H1 (cell line): ENCODE measurements at regions not wholly inside any gene's neighbourhood (a gene's known extent, or its start where the extent isn't known, plus 50 kb on each side); places are given as distances from the start of the nearest gene placed in this dataset.

Experiments used
- CTCF ChIA-PET: fragments of 300-600 bp; sonication (Branson Sonifier 250); formaldehyde crosslinking; loops from one replicate; lab custom pipeline; 2021; ENCODE audit not compliant: partially characterized antibody; lab: Charles Lee
- POLR2A ChIA-PET: fragments of 300-600 bp; sonication (Branson Sonifier 250); formaldehyde crosslinking; loops from one replicate; lab custom pipeline; 2021; ENCODE audit warnings: inconsistent platforms; ENCODE audit not compliant: partially characterized antibody; lab: Charles Lee
- DNase-seq, 2 experiments: peaks; one replicate each; pipeline versions ENCODE4 v3.0.0 to v3.0.0-alpha.2; 2010 to 2022; ENCODE audit warnings: low spot score in 2 of 2, low read depth in 1 of 2, mixed read lengths in 1 of 2
- FAIRE-seq: peaks from 2 replicates; lab custom pipeline; 2011; peaks lifted over from hg19 to GRCh38; lab: Jason Lieb, UNC
- H2AFZ ChIP-seq: 2 replicates; pipeline ENCODE4 v1.8.1; 2012; ENCODE audit warnings: low read length, inconsistent platforms
- H2AK5ac ChIP-seq: 2 replicates; pipeline ENCODE4 v1.6.1; 2013; ENCODE audit warnings: low read depth, low read length
- H2BK120ac ChIP-seq: replicated peaks from 2 replicates; pipeline ENCODE3; 2013; ENCODE audit warnings: low read depth, low read length, inconsistent platforms
- H2BK12ac ChIP-seq: 2 replicates; pipeline ENCODE4 v1.6.1; 2013; ENCODE audit warnings: low read depth, low read length
- H2BK15ac ChIP-seq: 2 replicates; pipeline ENCODE4 v1.6.1; 2013; ENCODE audit warnings: low read length
- H2BK20ac ChIP-seq: 2 replicates; pipeline ENCODE4 v1.6.1; 2013; ENCODE audit warnings: low read length
- H2BK5ac ChIP-seq: 2 replicates; pipeline ENCODE4 v1.6.1; 2013; ENCODE audit warnings: low read depth, low read length
- H3K14ac ChIP-seq: 2 replicates; pipeline ENCODE4 v1.6.1; 2013; ENCODE audit warnings: inconsistent platforms; ENCODE audit not compliant: insufficient read length
- H3K18ac ChIP-seq: 2 replicates; pipeline ENCODE4 v1.6.1; 2013; ENCODE audit warnings: low read length; ENCODE audit errors: extremely low read depth
- H3K23ac ChIP-seq: 2 replicates; pipeline ENCODE4 v1.6.1; 2013; ENCODE audit warnings: inconsistent platforms; ENCODE audit not compliant: insufficient read length
- H3K23me2 ChIP-seq: 2 replicates; pipeline ENCODE4 v1.6.1; 2013; ENCODE audit warnings: low read depth, low read length
- H3K27ac ChIP-seq: 2 replicates; pipeline ENCODE4 v1.6.1; 2011; ENCODE audit warnings: low read depth, low read length, inconsistent platforms
- H3K27me3 ChIP-seq, 4 experiments: replicated peaks in 1 of 4; 1 replicate in 1 of 4; 2 replicates in 3 of 4; pipeline versions ENCODE4 v1.6.1 to v1.8.1; 2011 to 2013; ENCODE audit warnings: low read length in 3 of 4, mild to moderate bottlenecking in 3 of 4, inconsistent platforms in 2 of 4, mixed read lengths in 2 of 4, moderate library complexity in 1 of 4; ENCODE audit not compliant: control insufficient read depth in 3 of 4, insufficient read depth in 3 of 4; ENCODE audit errors: extremely low read depth in 1 of 4
- H3K36me3 ChIP-seq, 4 experiments: 2 replicates each; pipeline versions ENCODE4 v1.6.1 to v1.8.1; 2011 to 2013; ENCODE audit warnings: mild to moderate bottlenecking in 4 of 4, low read length in 3 of 4, moderate library complexity in 2 of 4, control low read depth in 1 of 4, inconsistent platforms in 1 of 4; ENCODE audit not compliant: insufficient read depth in 4 of 4, control insufficient read depth in 2 of 4
- H3K4ac ChIP-seq: replicated peaks from 2 replicates; pipeline ENCODE3; 2013; ENCODE audit warnings: low read length, low read depth, mixed read lengths, inconsistent platforms; ENCODE audit not compliant: insufficient read length
- H3K4me1 ChIP-seq, 4 experiments: replicated peaks in 1 of 4; 1 replicate in 1 of 4; 2 replicates in 3 of 4; pipeline versions ENCODE4 v1.6.1 to v1.8.1; 2011 to 2013; ENCODE audit warnings: low read length in 3 of 4, inconsistent platforms in 2 of 4, mixed read lengths in 1 of 4; ENCODE audit not compliant: insufficient read depth in 4 of 4, control insufficient read depth in 3 of 4
- H3K4me2 ChIP-seq, 2 experiments: 2 replicates each; pipeline versions ENCODE4 v1.6.1 to v1.8.1; 2011 to 2013; ENCODE audit warnings: low read depth in 2 of 2, low read length in 2 of 2, control low read depth in 1 of 2, inconsistent platforms in 1 of 2, mild to moderate bottlenecking in 1 of 2; ENCODE audit not compliant: insufficient read depth in 1 of 2
- H3K4me3 ChIP-seq, 4 experiments: fragments of 200-600, 300-600 bp in 1 of 4; sonication (generic), shearing (Covaris generic), sonication (Bioruptor Twin) in 1 of 4; 2 replicates each; pipeline versions ENCODE4 v1.5.1 to v1.8.1; 2011 to 2016; ENCODE audit warnings: low read length in 4 of 4, low read depth in 3 of 4, control low read depth in 2 of 4, inconsistent platforms in 2 of 4, mild to moderate bottlenecking in 2 of 4, mixed read lengths in 1 of 4, moderate library complexity in 1 of 4; ENCODE audit not compliant: insufficient read depth in 2 of 4; ENCODE audit errors: extremely low read depth in 1 of 4
- H3K56ac ChIP-seq: replicated peaks from 2 replicates; pipeline ENCODE3; 2013; ENCODE audit warnings: low read depth, mild to moderate bottlenecking, mixed read lengths, low read length, inconsistent platforms; ENCODE audit not compliant: insufficient read length
- H3K79me1 ChIP-seq: 2 replicates; pipeline ENCODE4 v1.6.1; 2013; ENCODE audit warnings: low read depth, low read length, control low read depth
- H3K79me2 ChIP-seq, 2 experiments: 2 replicates each; pipeline versions ENCODE4 v1.6.1 to v1.8.1; 2012 to 2013; ENCODE audit warnings: low read length in 2 of 2, mild to moderate bottlenecking in 2 of 2, inconsistent platforms in 1 of 2; ENCODE audit not compliant: insufficient read depth in 2 of 2, control insufficient read depth in 1 of 2
- H3K9ac ChIP-seq, 4 experiments: replicated peaks in 1 of 4; 1 replicate in 1 of 4; 2 replicates in 3 of 4; pipeline versions ENCODE4 v1.6.1 to v1.8.1; 2011 to 2013; ENCODE audit warnings: low read depth in 3 of 4, low read length in 3 of 4, control low read depth in 2 of 4, mild to moderate bottlenecking in 2 of 4, moderate library complexity in 2 of 4, inconsistent platforms in 1 of 4; ENCODE audit errors: extremely low read depth in 1 of 4
- H3K9me3 ChIP-seq, 2 experiments: 2 replicates each; pipeline versions ENCODE4 v1.6.1 to v1.8.1; 2012 to 2013; ENCODE audit warnings: mild to moderate bottlenecking in 2 of 2, moderate library complexity in 2 of 2, control low read depth in 1 of 2, inconsistent platforms in 1 of 2, low read depth in 1 of 2, low read length in 1 of 2, mixed read lengths in 1 of 2; ENCODE audit not compliant: insufficient read depth in 2 of 2
- H4K20me1 ChIP-seq, 2 experiments: replicated peaks in 1 of 2; 2 replicates each; pipeline versions ENCODE3 to v1.8.1; 2011 to 2013; ENCODE audit warnings: inconsistent platforms in 2 of 2, low read length in 2 of 2, mild to moderate bottlenecking in 1 of 2; ENCODE audit not compliant: insufficient read depth in 2 of 2, control insufficient read depth in 1 of 2
- H4K5ac ChIP-seq: 2 replicates; pipeline ENCODE4 v1.6.1; 2013; ENCODE audit warnings: low read length, low read depth, mixed read lengths, inconsistent platforms; ENCODE audit not compliant: insufficient read length
- H4K8ac ChIP-seq: 2 replicates; pipeline ENCODE4 v1.8.0; 2013; ENCODE audit warnings: mild to moderate bottlenecking, moderate library complexity, low read length, inconsistent platforms; ENCODE audit not compliant: insufficient read depth; ENCODE audit errors: extremely low read depth
- H4K91ac ChIP-seq: replicated peaks from 2 replicates; pipeline ENCODE3; 2013; ENCODE audit warnings: low read length, mixed read lengths, inconsistent platforms; ENCODE audit not compliant: insufficient read length
- BCL11A ChIP-seq, 2 experiments: IDR thresholded peaks; one replicate each; pipeline ENCODE4 v1.6.1; 2011; ENCODE audit warnings: low read depth in 2 of 2, low read length in 2 of 2, mild to moderate bottlenecking in 2 of 2
- CREB1 ChIP-seq: IDR thresholded peaks from 2 replicates; pipeline ENCODE4 v1.6.1; 2012; ENCODE audit warnings: inconsistent platforms
- CTBP2 ChIP-seq: IDR thresholded peaks from 2 replicates; pipeline ENCODE4 v1.7.0; 2011; ENCODE audit warnings: borderline replicate concordance, mild to moderate bottlenecking, moderate library complexity, mixed read lengths, low read length; ENCODE audit not compliant: insufficient read depth, insufficient read length
- EP300 ChIP-seq, 2 experiments: IDR thresholded peaks; 1 replicate in 1 of 2; 2 replicates in 1 of 2; pipeline ENCODE4 v1.6.1; 2011 to 2012; ENCODE audit warnings: low read depth in 2 of 2, low read length in 2 of 2, mild to moderate bottlenecking in 2 of 2, borderline replicate concordance in 1 of 2, inconsistent platforms in 1 of 2, moderate library complexity in 1 of 2
- GTF2F1 ChIP-seq: IDR thresholded peaks from 2 replicates; pipeline ENCODE4 v1.6.1; 2012; ENCODE audit warnings: low read depth, low read length, improper control_type of control experiment, borderline replicate concordance
- JUN ChIP-seq: IDR thresholded peaks from 2 replicates; pipeline ENCODE4 v1.6.1; 2011; ENCODE audit warnings: low read depth, mild to moderate bottlenecking, improper control_type of control experiment, low read length
- MAX ChIP-seq: IDR thresholded peaks from 2 replicates; pipeline ENCODE4 v1.6.1; 2012; ENCODE audit warnings: inconsistent platforms
- POU5F1 ChIP-seq: IDR thresholded peaks from 2 replicates; pipeline ENCODE4 v1.6.1; 2011; ENCODE audit warnings: low read depth, mild to moderate bottlenecking, low read length, moderate library complexity
- RXRA ChIP-seq: IDR thresholded peaks from 2 replicates; pipeline ENCODE4 v1.6.1; 2011; ENCODE audit warnings: low read depth, mild to moderate bottlenecking, low read length, moderate library complexity; ENCODE audit not compliant: insufficient read depth
- WGBS, 2 experiments: shearing (Covaris generic) in 1 of 2; methylation state at CpG; one replicate each; pipeline versions ENCODE4 v1.1.6 to v1.1.7; 2013 to 2015; ENCODE audit warnings: low lambda C conversion rate in 2 of 2, mixed read lengths in 2 of 2, inconsistent platforms in 1 of 2, low coverage in 1 of 2, missing lambda C conversion rate in 1 of 2; ENCODE audit not compliant: insufficient replicate concordance in 2 of 2, insufficient coverage in 1 of 2, insufficient read length in 1 of 2; ENCODE audit errors: extremely low coverage in 1 of 2, missing lambda C conversion rate in 1 of 2; 5-methylcytosine and 5-hydroxymethylcytosine counted together

DNA sequence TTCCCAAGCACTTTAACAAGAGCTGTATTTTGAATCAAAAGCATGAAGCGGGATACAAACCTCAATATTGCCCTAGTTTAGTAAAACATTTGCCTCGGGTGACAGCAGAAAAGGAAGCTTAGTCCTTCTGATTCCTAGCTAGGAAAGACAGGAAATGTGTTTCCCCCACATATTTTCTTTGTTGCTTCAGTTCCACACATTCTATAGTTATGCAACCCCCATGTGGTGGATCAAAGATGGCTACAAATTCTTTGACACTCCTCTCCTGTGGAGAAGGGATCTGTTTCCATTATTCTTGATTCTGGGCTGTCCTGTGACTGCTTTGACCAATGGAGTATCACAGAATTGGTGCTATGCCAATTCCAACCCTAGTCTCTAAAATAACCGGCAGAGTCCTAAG is 89.1 kb upstream of the SLC30A5 start:
- H2AFZ ChIP-seq, result no peak overlapping the region; the same call in 1 of the 2 replicates
- FAIRE-seq, result no peak

More for the DNA sequence above, 89.1 kb upstream of the SLC30A5 start:
- Histone ChIP-seq H2BK5ac (no peak overlapping the region), H3K4ac (no peak overlapping the region), H4K91ac (no peak overlapping the region), H3K4me1 (no peaks in the 10 kb centered on the region), H3K27me3 (no peaks in the 10 kb centered on the region), H2BK20ac (no peak overlapping the region), H3K4me3 (no peak overlapping the region), H2BK15ac (no peak overlapping the region), H2BK120ac (no peak overlapping the region), H2BK12ac (no peak overlapping the region), H2AK5ac (no peak overlapping the region), H3K9me3 (no peaks in the 10 kb centered on the region), H3K9ac (no peak overlapping the region), H3K56ac (no peak overlapping the region), H4K20me1 (no peaks in the 10 kb centered on the region), H3K18ac (no peak overlapping the region), H3K27ac (no peak overlapping the region), H3K36me3 (no peaks in the 10 kb centered on the region), H4K8ac (no peak overlapping the region), H3K79me1 (no peaks in the 10 kb centered on the region), H3K14ac (no peak overlapping the region), H3K23ac (no peak overlapping the region), H4K5ac (no peak overlapping the region), H3K4me2 (no peak overlapping the region), H3K23me2 (no peaks in the 10 kb centered on the region; the same call in 1 of the 2 replicates), H3K79me2 (no peaks in the 10 kb centered on the region)
- CTCF ChIA-PET, result interaction anchor here (1.0 kb wide), 1 partner anchor 19 kb away, joined by 3 read pairs; no protein-coding TSS in a partner anchor
- POLR2A ChIA-PET, result no interaction called here
- no peak for DNase-seq
- 85% methylated on average over 3 of the region's 3 CpGs; no CpG with 5 or more reads in 1 of the 2 experiments for WGBS, 2 experiments
- TF ChIP-seq MAX (no peak), JUN (no peak), RXRA (no peak), CTBP2 (no peak), BCL11A (IDR thresholded peaks at IDR 0.05; ENCODE audit: low read depth in 2 of 2, low read length in 2 of 2) (no peak), POU5F1 (no peak), EP300 (IDR thresholded peaks at IDR 0.05; ENCODE audit: borderline replicate concordance in 1 of 2, low read depth in 2 of 2, low read length in 2 of 2) (no peak), CREB1 (no peak), GTF2F1 (no peak)
